Panc1 (cell line): ENCODE measurements at regions not wholly inside any gene's neighbourhood (a gene's known extent, or its start where the extent isn't known, plus 50 kb on each side); places are given as distances from the start of the nearest gene placed in this dataset.

Experiments
- ATAC-seq: fragments of 200-7000 bp; cut with Tn5 transposase; 2 replicates; pipeline ENCODE4 v1.9.1; 2020; ENCODE audit warnings: mild to moderate bottlenecking, moderate library complexity
- BruUV-seq: library from RNA; stranded (reverse); fragments of 400-500 nt; replicated peaks from 2 replicates; lab custom pipeline; 2021; lab: Mats Ljungman, UMichigan
- CTCF ChIA-PET: fragments of 300-600 bp; sonication (Branson Sonifier 250); formaldehyde crosslinking; loops from one replicate; lab custom pipeline; 2022; ENCODE audit warnings: antibody characterized with exemption; lab: Charles Lee
- POLR2A ChIA-PET: fragments of 300-600 bp; sonication (Branson Sonifier 250); formaldehyde crosslinking; loops from one replicate; lab custom pipeline; 2022; ENCODE audit warnings: antibody characterized with exemption; lab: Charles Lee
- DNase-seq: peaks from one replicate; pipeline ENCODE4 v3.0.0-alpha.2; 2010; ENCODE audit warnings: low read depth, low spot score
- H3K27ac ChIP-seq: 2 replicates; pipeline ENCODE4 v1.5.1; 2011; ENCODE audit warnings: mild to moderate bottlenecking, low read length, inconsistent platforms
- H3K27me3 ChIP-seq: fragments of 200-500 bp; sonication (Bioruptor generic); 2 replicates; pipeline ENCODE4 v1.6.0; 2014; ENCODE audit warnings: low read length, inconsistent platforms; ENCODE audit not compliant: control insufficient read depth, insufficient read depth
- H3K36me3 ChIP-seq: fragments of 200-500 bp; sonication (Bioruptor generic); 2 replicates; pipeline ENCODE4 v1.5.1; 2014; ENCODE audit warnings: inconsistent platforms, mild to moderate bottlenecking, low read length, moderate library complexity; ENCODE audit not compliant: control insufficient read depth, insufficient read depth
- H3K4me1 ChIP-seq: 2 replicates; pipeline ENCODE4 v1.5.1; 2011; ENCODE audit warnings: inconsistent platforms, mild to moderate bottlenecking, low read length, moderate library complexity; ENCODE audit not compliant: control insufficient read depth, insufficient read depth
- H3K4me3 ChIP-seq, 2 experiments: 2 replicates each; pipeline ENCODE4 v1.5.1; 2011 to 2012; ENCODE audit warnings: low read depth in 2 of 2, low read length in 2 of 2, mild to moderate bottlenecking in 2 of 2, inconsistent platforms in 1 of 2, moderate library complexity in 1 of 2
- H3K9me3 ChIP-seq: fragments of 200-500 bp; sonication (Bioruptor generic); 2 replicates; pipeline ENCODE4 v1.5.1; 2014; ENCODE audit warnings: low read depth, mild to moderate bottlenecking, inconsistent platforms, low read length, moderate library complexity; ENCODE audit not compliant: control insufficient read depth, insufficient read depth
- POLR2AphosphoS5 ChIP-seq: IDR thresholded peaks from 2 replicates; pipeline ENCODE4 v1.6.1; 2012; ENCODE audit warnings: mild to moderate bottlenecking, low read depth, low read length, moderate library complexity
- SIN3A ChIP-seq: IDR thresholded peaks from 2 replicates; pipeline ENCODE4 v1.6.1; 2012; ENCODE audit warnings: low read depth, mild to moderate bottlenecking, low read length, moderate library complexity, borderline replicate concordance; ENCODE audit not compliant: insufficient read depth
- in situ Hi-C: cut with HindIII; loops from 2 replicates; pipeline ENCODE4 v1.10.0; 2016; ENCODE audit warnings: low sequenced_read_pairs, low pct_unique_long_range_greater_than_20kb
- intact Hi-C: fragments of 100-400 bp; cut with micrococcal nuclease; formaldehyde crosslinking; loops from one replicate; pipeline ENCODE4 v1.10.0; 2022; ENCODE audit not compliant: unreplicated experiment
- TF ChIP-seq, protein P1 (sequence below): fragments of 450-650 bp; IDR thresholded peaks from 2 replicates; pipeline ENCODE4 v1.5.1; 2017; ENCODE audit warnings: mild to moderate bottlenecking
- TF ChIP-seq, protein P2 (sequence below), 2 experiments: IDR thresholded peaks; 2 replicates each; pipeline ENCODE4 v1.6.1; 2011 to 2012; ENCODE audit warnings: low read depth in 2 of 2, control low read depth in 1 of 2, low read length in 1 of 2, mild to moderate bottlenecking in 1 of 2, moderate library complexity in 1 of 2; ENCODE audit not compliant: insufficient read depth in 1 of 2

DNA sequence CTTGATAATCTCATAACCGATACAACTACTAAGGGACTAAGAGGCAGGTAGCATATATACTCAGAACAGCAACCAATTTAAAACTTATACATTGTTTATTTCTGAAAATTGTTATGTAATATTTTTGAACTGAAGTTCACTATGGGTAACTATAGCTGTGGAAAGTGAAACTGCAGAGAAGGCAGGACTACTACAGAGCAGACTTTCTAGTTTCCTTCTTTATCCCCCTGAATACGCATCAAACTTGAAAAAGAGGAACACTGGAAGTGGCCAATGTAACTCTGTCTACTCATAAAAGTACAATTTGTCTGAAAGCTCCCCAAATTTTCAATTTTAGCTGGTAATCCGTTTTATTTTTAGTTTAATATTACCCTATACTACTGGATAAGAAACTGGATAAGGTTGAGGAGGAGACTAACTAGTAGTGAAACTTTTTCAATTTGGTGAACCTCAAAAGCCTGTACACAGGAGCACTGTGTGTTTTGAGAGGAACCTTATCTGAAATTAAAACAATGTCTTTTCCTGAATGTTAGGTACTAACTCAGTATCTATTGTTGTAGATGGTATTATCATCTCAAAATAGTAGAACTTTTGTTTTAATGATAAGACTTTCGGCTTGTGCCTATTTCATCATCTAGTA, 225.8 kb downstream of the GABRG1 start:
- Histone ChIP-seq H3K9me3 (no peaks in the 10 kb centered on the region), H3K27ac (no peak overlapping the region), H3K4me1 (no peaks in the 10 kb centered on the region), H3K36me3 (no peaks in the 10 kb centered on the region), H3K4me3 (no peak overlapping the region), H3K27me3 (no peaks in the 10 kb centered on the region)
- DNase-seq, result no peak
- ChIA-PET CTCF (no interaction called here), POLR2A (no interaction called here)
- TF ChIP-seq POLR2AphosphoS5 (no peak), SIN3A (no peak)
- TF ChIP-seq, protein P1, sequence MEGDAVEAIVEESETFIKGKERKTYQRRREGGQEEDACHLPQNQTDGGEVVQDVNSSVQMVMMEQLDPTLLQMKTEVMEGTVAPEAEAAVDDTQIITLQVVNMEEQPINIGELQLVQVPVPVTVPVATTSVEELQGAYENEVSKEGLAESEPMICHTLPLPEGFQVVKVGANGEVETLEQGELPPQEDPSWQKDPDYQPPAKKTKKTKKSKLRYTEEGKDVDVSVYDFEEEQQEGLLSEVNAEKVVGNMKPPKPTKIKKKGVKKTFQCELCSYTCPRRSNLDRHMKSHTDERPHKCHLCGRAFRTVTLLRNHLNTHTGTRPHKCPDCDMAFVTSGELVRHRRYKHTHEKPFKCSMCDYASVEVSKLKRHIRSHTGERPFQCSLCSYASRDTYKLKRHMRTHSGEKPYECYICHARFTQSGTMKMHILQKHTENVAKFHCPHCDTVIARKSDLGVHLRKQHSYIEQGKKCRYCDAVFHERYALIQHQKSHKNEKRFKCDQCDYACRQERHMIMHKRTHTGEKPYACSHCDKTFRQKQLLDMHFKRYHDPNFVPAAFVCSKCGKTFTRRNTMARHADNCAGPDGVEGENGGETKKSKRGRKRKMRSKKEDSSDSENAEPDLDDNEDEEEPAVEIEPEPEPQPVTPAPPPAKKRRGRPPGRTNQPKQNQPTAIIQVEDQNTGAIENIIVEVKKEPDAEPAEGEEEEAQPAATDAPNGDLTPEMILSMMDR, result no peak
- TF ChIP-seq, protein P2, sequence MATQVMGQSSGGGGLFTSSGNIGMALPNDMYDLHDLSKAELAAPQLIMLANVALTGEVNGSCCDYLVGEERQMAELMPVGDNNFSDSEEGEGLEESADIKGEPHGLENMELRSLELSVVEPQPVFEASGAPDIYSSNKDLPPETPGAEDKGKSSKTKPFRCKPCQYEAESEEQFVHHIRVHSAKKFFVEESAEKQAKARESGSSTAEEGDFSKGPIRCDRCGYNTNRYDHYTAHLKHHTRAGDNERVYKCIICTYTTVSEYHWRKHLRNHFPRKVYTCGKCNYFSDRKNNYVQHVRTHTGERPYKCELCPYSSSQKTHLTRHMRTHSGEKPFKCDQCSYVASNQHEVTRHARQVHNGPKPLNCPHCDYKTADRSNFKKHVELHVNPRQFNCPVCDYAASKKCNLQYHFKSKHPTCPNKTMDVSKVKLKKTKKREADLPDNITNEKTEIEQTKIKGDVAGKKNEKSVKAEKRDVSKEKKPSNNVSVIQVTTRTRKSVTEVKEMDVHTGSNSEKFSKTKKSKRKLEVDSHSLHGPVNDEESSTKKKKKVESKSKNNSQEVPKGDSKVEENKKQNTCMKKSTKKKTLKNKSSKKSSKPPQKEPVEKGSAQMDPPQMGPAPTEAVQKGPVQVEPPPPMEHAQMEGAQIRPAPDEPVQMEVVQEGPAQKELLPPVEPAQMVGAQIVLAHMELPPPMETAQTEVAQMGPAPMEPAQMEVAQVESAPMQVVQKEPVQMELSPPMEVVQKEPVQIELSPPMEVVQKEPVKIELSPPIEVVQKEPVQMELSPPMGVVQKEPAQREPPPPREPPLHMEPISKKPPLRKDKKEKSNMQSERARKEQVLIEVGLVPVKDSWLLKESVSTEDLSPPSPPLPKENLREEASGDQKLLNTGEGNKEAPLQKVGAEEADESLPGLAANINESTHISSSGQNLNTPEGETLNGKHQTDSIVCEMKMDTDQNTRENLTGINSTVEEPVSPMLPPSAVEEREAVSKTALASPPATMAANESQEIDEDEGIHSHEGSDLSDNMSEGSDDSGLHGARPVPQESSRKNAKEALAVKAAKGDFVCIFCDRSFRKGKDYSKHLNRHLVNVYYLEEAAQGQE (IDR thresholded peaks at IDR 0.05; ENCODE audit: insufficient read depth in 1 of 2, low read depth in 2 of 2, low read length in 1 of 2), result no peak
- BruUV-seq, result no TSS peak
- ATAC-seq, result no peak
- in situ Hi-C loops (no loop called here), intact Hi-C loops (no loop called here)

DNA sequence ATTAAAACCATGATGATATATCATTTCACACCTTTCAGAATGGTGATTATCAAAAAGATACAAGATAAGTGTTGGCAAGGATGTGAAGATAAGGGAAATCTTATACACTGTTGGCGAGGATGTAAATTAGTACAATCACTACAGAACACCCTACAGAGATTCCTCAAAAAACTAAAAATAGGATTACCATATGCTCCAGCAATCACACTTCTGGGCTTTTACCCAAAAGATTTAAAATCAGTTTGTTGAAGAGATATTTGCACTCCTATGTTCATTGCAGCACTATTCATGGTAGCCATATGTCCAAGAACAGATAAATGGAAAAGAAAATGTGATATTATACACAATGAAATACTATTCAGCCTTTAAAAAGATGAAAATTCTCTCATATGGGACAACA, 240.4 kb downstream of the GABRG1 start:
- TF ChIP-seq POLR2AphosphoS5 (no peak), SIN3A (no peak)
- TF ChIP-seq, protein P2 (IDR thresholded peaks at IDR 0.05; ENCODE audit: insufficient read depth in 1 of 2, low read depth in 2 of 2, low read length in 1 of 2), result no peak
- TF ChIP-seq, protein P1, result no peak
- in situ Hi-C loops (no loop called here), intact Hi-C loops (no loop called here)
- Histone ChIP-seq H3K27me3 (no peaks in the 10 kb centered on the region), H3K36me3 (no peaks in the 10 kb centered on the region), H3K27ac (no peak overlapping the region), H3K4me1 (no peaks in the 10 kb centered on the region), H3K9me3 (no peaks in the 10 kb centered on the region), H3K4me3 (no peak overlapping the region)
- BruUV-seq, result no TSS peak
- CTCF ChIA-PET, result no interaction called here
- POLR2A ChIA-PET, result no interaction called here
- DNase-seq (no peak), ATAC-seq (no peak)
